ENCODE measurements at regions not wholly inside any gene's neighbourhood (a gene's known extent, or its start where the extent isn't known, plus 50 kb on each side); places are given as distances from the start of the nearest gene placed in this dataset.

GRCh38 chr2:207353836-207354235 is 175.9 kb upstream of the CREB1 start:
- DNase-seq (ENCODE audit: extremely low read depth, low read depth): no peak
- TF ChIP-seq, protein P1, sequence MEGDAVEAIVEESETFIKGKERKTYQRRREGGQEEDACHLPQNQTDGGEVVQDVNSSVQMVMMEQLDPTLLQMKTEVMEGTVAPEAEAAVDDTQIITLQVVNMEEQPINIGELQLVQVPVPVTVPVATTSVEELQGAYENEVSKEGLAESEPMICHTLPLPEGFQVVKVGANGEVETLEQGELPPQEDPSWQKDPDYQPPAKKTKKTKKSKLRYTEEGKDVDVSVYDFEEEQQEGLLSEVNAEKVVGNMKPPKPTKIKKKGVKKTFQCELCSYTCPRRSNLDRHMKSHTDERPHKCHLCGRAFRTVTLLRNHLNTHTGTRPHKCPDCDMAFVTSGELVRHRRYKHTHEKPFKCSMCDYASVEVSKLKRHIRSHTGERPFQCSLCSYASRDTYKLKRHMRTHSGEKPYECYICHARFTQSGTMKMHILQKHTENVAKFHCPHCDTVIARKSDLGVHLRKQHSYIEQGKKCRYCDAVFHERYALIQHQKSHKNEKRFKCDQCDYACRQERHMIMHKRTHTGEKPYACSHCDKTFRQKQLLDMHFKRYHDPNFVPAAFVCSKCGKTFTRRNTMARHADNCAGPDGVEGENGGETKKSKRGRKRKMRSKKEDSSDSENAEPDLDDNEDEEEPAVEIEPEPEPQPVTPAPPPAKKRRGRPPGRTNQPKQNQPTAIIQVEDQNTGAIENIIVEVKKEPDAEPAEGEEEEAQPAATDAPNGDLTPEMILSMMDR (IDR thresholded peaks at IDR 0.05; ENCODE audit: low read depth, low read length, missing control alignments): no peak
- no peak overlapping the region for H3K4me3 ChIP-seq (replicated peaks; ENCODE audit: low read depth, low read length)

DNA sequence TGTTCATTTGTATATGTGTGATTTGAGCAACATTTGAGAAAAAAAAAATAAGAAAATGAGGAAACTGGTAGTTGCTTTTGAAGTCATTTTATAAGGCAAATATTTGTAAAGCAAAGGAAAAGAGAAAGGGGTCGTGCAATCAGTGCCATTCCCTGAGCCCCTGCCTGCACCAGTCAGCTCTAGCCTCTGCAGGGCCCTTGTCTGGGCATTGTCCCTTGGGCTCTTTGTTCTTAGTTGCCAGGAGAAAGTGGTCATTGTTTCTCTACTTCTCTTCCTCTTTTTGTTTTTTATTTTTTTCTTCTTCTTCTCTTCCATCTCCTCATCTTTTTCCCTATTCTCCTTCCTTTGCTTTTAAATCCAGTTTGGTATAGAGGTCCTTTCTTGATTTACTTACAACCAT is 175.3 kb upstream of the CREB1 start:
- TF ChIP-seq, protein P1 (IDR thresholded peaks at IDR 0.05; ENCODE audit: low read depth, low read length, missing control alignments): no peak
- DNase-seq (ENCODE audit: extremely low read depth, low read depth): no peak
- no peak overlapping the region for H3K4me3 ChIP-seq (replicated peaks; ENCODE audit: low read depth, low read length)

DNA sequence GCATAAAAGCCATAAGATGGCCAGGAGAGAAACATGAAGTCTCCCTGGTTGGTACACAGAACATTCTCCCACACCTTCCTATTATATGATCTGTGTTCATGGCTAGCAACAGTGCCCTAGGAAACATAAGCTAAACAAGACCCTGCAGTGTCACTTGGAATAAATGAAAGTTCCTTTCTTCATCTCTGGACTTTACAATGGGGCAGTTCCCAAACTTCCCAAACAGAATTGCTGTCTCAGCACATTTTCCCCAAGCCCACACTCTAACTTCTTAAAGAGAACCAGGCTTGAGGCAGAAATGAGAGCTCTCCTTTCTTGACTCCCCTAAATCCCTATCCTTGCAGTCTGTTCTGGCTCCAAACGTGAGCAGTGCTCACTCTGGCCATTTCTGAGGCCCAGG is 173.2 kb upstream of the CREB1 start:
- H3K4me3 ChIP-seq (replicated peaks; ENCODE audit: low read depth, low read length): no peak overlapping the region
- TF ChIP-seq, protein P1 (IDR thresholded peaks at IDR 0.05; ENCODE audit: low read depth, low read length, missing control alignments): no peak
- DNase-seq (ENCODE audit: extremely low read depth, low read depth): no peak

DNA sequence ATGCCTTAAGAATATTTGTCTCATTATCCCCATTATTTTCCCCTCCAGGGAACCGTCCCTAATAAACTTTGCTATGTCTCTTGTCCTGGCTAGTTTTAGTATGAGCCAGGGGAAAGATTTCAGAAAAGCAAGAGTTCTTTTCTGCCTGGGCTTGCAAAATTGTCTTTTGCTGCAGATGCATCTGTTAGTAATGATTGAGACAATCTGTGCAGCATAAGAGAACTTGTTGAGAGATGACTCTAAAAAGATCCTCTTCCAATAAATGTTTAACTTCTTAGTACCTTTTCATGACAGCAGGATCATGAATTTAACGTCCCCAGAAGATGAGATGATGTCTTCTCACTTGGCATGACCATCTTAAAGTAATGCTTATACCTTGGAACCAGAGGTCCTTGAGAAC is 172.5 kb upstream of the CREB1 start:
- no peak overlapping the region for H3K4me3 ChIP-seq (replicated peaks; ENCODE audit: low read depth, low read length)
- TF ChIP-seq, protein P1 (IDR thresholded peaks at IDR 0.05; ENCODE audit: low read depth, low read length, missing control alignments): no peak
- DNase-seq (ENCODE audit: extremely low read depth, low read depth): no peak

GRCh38 chr2:207362716-207363115 is 167.0 kb upstream of the CREB1 start:
- no peak overlapping the region for H3K4me3 ChIP-seq (replicated peaks; ENCODE audit: low read depth, low read length)
- DNase-seq (ENCODE audit: extremely low read depth, low read depth): no peak
- TF ChIP-seq, protein P1 (IDR thresholded peaks at IDR 0.05; ENCODE audit: low read depth, low read length, missing control alignments): no peak

GRCh38 chr2:207363761-207364290 is 165.9 kb upstream of the CREB1 start:
- TF ChIP-seq, protein P1 (IDR thresholded peaks at IDR 0.05; ENCODE audit: low read depth, low read length, missing control alignments): no peak
- no peak overlapping the region for H3K4me3 ChIP-seq (replicated peaks; ENCODE audit: low read depth, low read length)
- DNase-seq (ENCODE audit: extremely low read depth, low read depth): no peak

DNA sequence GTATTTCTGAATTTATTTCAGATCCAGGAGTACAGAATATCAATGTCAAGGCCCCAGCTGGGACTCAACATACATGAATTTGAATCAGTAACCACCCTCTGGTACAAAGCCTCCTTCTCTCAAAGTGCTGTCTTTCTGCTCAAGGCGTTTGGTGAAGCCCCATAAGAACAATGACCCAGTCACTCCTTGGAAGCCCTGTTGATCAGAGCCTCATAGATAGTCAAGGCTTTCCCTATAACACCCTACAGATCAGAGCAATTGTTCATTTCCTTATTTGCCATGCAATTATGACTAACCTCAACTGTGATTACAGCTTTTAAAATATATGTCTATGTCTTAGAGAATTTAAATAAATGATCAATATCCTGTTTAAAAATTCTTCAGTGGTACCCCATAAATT is 159.1 kb upstream of the CREB1 start:
- TF ChIP-seq, protein P1 (IDR thresholded peaks at IDR 0.05; ENCODE audit: low read depth, low read length, missing control alignments): no peak
- no peak for DNase-seq (ENCODE audit: extremely low read depth, low read depth)
- no peak overlapping the region for H3K4me3 ChIP-seq (replicated peaks; ENCODE audit: low read depth, low read length)

All from HFF-Myc (cell line).